GM19397 (cell line): ENCODE measurements at regions not wholly inside any gene's neighbourhood (a gene's known extent, or its start where the extent isn't known, plus 50 kb on each side); places are given as distances from the start of the nearest gene placed in this dataset.

ENCODE experiments used
- ATAC-seq: cut with Tn5 transposase; IDR thresholded peaks from one replicate; pipeline ENCODE4 v1.9.1; 2021; ENCODE audit warnings: mild to moderate bottlenecking, moderate library complexity; ENCODE audit not compliant: unreplicated experiment

GRCh38 chr16:79337906-79338305 is 262.6 kb downstream of the MAF start:
- no peak for ATAC-seq

- no peak for ATAC-seq
These were observed 263.9 kb downstream of the MAF start for GRCh38 chr16:79336437-79337229.

DNA sequence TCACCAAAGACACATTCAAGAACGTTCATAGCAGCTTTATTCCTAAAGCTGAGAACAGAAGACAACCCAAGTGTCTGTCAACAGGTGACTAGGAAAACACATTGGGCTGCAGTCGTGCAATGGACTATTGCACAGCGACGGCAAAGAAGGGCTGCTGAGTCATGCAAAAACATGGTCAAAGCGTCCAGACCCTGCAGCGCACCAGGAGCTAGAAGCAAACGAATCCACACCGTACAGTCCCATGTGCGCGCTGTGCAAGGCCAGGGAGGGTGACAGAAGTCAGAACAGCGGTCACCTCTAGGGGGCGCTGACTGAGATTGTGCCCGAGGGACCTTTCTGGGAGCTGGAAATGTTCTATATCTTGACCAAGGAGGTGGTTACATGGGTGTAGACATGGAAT is 266.4 kb downstream of the MAF start:
- no peak for ATAC-seq

DNA sequence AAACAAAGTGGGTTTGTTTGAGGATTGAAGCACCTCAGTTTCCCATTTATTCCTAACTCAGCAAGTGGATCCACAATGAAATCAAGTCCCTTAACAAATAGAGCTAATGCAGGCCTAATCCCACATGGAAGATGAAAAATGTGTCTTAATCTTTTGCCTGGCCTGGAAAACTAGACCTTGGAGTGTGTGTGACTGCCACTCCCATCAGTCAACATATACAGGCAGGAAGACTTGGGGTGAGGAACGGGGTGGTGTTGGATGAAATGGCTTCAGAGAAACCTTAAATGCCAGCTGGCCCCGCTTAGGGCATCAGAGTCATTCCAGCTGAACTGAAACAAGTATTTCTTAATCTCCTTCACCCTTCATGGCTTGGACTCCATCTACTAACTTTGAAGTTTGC is 269.5 kb downstream of the MAF start:
- ATAC-seq, result no peak

DNA sequence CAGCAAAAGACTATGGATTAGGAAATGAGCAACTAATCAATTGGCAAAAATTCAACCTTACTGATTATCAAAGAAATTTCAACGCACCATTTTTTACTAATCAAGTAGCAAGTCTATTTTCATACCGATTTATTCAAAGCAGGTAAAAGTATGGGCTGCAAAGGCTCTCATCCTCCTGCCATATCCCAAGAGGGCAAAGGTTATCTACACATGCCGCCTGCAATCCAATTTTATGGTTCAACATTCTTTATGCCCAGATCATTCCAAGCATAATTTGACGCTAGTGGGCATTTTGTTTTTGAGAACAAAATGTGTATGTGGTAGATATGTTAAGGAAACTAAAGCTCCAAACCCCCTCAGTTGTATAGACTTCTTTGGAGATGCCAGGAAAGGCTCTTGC is 270.6 kb downstream of the MAF start:
- ATAC-seq, result no peak

GRCh38 chr16:79329166-79329521 is 271.4 kb downstream of the MAF start:
- ATAC-seq, result no peak

DNA sequence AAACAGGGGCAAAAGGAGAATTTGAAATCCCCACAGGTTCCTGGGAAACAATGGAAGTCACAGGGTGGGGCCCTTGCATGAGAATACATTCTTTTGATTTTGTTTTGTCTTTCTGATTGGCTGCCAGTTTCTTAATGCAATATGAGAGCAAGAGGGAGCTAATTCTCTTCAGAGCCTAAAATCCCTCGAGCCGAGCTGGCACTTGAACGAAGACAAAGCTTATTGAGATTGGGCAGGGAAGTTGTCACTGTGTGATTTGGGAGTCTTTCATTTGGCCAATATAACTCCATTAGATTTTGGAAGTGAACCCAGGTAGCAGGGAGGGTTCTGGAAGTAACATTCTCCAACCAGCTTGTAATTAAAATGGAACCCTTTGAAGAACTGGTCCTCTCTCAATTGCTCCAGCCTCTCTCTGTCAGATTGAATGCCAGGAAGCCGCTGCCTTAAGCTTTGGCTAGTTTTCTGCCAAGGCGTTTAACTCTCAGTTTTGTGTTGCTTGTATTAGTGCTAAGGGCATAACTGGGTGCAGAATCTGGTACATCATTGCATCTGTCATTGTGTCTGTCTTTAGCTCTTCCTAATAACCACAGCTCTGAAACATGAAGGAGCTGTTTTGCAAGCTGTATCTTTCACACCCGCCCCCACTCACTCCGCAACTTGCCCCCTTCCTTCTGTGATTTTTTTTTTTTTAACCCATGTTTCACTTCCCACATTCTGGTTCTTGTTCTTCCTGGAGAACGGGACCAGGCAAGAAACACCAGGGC is 272.0 kb downstream of the MAF start:
- no peak for ATAC-seq

DNA sequence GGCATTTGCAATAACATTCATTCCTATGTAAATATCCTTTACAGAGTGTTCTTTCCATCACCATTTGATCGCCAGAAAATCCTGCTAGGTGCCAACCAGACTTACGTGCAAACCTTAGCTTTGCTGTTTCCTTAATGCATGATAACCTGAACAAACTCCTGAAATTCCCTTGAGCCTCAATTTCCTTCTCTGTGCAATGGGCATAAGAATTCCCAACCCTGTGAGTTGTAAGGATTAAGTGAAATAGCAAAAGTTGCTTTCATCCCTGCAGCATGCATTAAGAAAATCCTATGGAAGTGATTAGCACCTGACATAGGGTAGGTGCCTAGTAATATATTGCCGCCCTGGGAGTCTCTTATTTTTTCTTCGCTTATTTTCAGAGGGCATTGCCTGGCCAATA is 272.7 kb downstream of the MAF start:
- no peak for ATAC-seq

DNA sequence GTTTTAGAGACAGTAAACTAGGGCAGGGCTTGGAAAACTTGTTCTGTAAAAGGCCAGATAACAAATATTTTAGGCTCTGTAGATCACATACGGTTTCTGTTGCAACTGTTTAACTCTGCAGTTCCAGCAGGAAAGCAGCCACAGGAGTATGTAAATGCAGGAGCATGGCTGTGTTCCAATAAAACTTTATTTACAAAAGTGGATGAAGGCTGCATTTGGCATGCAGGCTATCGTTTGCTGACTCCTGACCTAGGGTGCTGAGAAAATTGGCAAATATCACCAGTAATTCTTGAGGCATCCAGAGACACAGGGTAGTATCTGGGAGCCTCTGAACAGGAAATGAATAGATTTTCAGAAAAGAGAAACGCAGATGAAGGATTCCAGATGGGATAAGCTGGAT is 274.0 kb downstream of the MAF start:
- no peak for ATAC-seq

GRCh38 chr16:79325226-79325945 is 275.2 kb downstream of the MAF start:
- no peak for ATAC-seq

DNA sequence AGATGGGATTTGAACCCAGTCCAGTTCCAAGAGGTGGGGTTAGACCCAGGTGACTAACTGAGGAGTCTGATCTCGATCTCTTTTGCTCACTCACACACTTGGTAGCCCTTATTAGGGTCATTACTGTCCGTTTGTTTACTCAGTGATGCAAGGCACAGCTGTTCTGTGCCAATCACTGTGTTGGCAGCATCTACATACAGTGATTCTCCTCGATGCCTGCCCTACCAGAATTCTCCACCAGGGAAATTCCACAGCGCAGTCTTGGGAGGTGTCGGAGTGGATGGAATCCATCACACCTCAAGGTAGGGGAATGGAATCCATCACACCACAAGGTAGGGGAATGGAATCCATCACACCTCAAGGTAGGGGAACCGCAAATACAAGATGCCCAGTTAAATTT is 279.6 kb downstream of the MAF start:
- no peak for ATAC-seq

GRCh38 chr16:79318143-79318899 is 282.2 kb downstream of the MAF start:
- ATAC-seq, result no peak

DNA sequence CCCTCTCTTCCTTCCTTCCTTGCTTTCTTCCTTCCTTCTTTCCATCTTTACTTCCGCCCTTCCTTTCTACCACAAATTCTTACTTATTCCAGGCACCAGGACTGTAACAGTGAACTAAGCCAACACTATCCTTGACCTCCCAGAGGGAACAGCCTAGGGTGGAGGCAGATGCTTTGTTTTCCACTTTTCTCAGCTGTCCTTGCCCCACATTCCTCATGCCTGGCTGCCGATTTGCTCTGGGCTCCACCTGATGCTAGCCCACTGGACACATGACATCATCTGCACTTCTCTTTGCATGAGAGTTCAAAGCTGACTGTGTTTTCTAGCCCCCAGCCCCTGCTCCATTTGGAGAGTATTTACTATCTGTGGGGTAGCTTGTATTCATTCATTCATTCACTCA is 283.0 kb downstream of the MAF start:
- no peak for ATAC-seq

GRCh38 chr16:79317026-79317425 is 283.5 kb downstream of the MAF start:
- no peak for ATAC-seq

DNA sequence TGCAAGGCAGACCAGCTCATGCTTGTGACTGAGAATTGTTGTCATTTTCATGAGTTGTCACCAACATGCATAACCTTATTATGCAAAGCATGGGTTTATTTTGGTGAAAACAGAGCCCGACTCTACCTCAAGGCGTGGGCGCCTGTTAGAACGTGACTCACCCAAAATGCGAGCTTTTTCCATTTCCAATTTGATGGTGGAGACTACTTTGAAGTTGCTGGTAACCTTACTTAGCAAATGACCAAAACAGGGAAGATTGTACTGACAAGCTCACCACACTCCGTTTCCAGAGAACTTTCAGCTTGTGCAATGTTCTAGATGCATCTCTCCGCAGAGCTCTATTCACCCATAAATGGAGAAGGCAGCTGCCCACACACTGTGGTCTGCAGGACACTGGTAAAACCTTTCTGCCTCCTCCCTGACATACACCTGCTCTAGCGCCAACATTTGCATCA is 284.5 kb downstream of the MAF start:
- ATAC-seq, result no peak

DNA sequence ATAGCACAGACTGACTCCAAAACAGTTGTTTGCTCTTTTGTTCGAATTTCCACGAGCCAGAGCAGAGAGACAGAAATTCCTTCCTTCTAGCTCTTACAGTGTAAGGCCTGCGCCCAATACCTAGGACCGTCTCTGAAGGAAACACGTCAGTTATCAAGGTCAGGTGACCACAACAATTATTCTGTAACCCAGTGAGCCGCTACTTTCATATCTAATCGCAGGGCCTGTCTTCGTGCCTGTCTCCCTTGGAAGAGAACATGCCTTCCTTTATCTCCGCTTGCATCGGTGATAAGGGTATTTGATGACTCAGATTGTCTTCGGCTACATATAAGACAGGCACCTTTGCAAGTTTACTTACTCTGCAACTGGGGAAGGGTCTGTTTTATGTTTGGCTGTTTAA is 288.0 kb downstream of the MAF start:
- ATAC-seq, result no peak

DNA sequence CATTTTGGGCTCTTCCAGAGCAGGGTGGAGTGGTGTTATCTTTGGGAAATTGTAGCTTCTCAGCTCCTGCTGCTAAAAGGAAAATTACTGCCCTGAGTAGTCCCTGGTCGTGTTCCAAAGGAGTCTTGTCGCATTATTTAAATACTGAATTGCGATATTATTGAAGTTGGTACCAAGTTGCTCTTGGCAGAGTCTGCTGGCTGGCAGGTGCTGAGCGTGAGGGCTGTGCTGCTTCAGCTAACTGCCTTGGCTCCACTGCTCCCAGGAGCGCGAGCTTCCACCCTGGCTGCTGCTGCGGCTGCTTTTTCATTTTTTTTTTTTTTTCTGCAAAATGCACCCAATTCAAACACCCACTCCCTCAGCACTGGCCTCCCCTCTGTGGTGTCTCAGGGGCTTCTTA is 289.8 kb downstream of the MAF start:
- ATAC-seq, result no peak

DNA sequence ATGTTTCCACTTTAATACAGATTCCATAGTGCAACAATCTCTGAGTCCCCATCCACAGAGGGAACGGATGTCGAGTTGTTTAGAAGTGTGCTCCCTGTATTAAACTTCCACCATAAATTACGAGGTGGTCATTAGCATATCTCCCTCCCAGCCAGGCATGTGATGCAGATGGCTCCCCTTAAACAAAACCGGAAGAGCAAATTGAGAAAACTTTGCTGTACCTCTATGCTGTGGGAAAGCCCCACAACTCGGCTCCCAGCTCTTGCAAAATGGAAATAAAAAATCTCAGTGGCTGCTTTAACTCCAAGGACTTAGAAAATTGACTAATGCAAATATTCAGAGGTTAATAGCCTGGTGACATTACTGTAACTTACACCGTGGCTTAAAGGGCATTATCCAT is 290.9 kb downstream of the MAF start:
- ATAC-seq, result no peak

DNA sequence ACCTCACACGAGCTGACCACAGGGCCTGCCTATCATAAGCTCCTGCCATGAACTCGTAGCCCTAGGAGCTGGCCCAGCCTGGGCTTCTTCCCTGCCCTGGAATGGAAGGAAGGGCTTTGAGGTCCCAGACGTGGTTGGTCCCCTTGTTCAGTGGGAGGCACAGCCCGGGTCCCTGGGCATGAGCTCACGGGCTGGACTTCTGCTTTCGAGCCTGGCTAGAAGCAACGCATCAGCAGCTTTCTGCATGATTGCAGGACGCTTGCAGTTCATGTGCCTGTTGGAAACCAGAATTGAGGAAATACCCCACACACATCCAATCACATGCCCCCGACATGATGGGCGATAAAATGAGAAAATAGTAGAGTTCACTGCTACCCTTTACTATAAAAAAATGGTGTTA is 293.3 kb downstream of the MAF start:
- ATAC-seq, result no peak

DNA sequence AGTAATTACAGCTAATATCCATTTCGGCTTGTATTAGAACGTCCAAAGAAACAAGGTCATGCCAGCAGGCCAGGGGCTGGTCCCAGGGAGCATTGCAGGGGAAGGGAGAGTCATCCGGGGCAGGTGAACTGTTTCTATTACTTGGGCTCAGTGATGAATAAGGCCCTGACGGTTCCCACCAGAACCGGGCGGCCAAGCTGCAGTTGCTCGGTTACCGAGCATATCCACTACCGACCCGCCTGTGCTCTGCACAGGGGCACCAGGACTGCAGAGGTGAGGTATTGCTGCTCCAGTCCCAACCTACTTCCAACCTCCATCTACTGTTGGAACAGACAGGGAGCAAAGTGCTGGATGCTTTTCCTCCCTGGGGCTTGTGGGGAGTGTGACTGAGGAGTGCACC is 295.5 kb downstream of the MAF start:
- no peak for ATAC-seq

DNA sequence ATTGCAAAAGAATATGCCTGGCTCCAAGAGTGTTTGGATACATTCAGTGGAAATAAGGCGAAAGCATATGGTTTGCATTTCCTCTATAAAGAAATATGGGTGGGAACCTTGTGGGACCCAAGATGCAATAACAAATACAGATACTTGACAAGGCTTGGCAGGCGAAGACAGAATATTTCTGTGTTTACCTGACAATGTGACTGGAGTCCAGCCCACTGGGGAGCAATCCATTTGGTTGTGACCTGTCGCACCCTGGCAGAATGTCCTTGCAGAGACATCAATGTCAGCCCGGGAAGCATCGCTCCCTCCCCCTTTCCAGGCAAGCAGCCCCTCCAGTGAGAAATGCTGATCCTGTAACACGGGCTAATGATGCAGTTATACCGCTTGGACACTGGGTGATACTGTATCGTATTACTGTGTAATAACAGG is 296.6 kb downstream of the MAF start:
- ATAC-seq, result no peak
